ENCODE measurements at regions not wholly inside any gene's neighbourhood (a gene's known extent, or its start where the extent isn't known, plus 50 kb on each side); places are given as distances from the start of the nearest gene placed in this dataset.

- TF ChIP-seq CTCF (IDR thresholded peaks at IDR 0.05; ENCODE audit: insufficient read depth, low read depth, low read length), result no peak
- TF ChIP-seq EZH2 (IDR thresholded peaks at IDR 0.05; ENCODE audit: insufficient read depth, low read length), result no peak
- no peaks in the 10 kb centered on the region for H3K9me3 ChIP-seq (ENCODE audit: insufficient read depth, low read depth, low read length)
- Mint-ChIP-seq H3K9me3 (ENCODE audit: unreplicated experiment) (peaks cover 4% of the 10 kb centered on the region), H3K4me1 (ENCODE audit: low read depth, unreplicated experiment) (no peaks in the 10 kb centered on the region), H3K4me3 (ENCODE audit: unreplicated experiment) (no peak overlapping the region), H3K27ac (ENCODE audit: unreplicated experiment) (no peak overlapping the region), H3K36me3 (ENCODE audit: low read depth, unreplicated experiment) (no peaks in the 10 kb centered on the region), H3K27me3 (ENCODE audit: low read depth, unreplicated experiment) (no peaks in the 10 kb centered on the region)
- H3K9ac ChIP-seq (ENCODE audit: low read length), result no peak overlapping the region
- H3K27me3 ChIP-seq (ENCODE audit: insufficient read depth, low read length), result no peaks in the 10 kb centered on the region
- no peak overlapping the region for H2AFZ ChIP-seq (ENCODE audit: low read depth, low read length)
- no peaks in the 10 kb centered on the region for H3K79me2 ChIP-seq (ENCODE audit: insufficient read depth, low read length)
- H3K36me3 ChIP-seq (ENCODE audit: insufficient read depth, low read length), result no peaks in the 10 kb centered on the region
- no peak overlapping the region for H3K4me2 ChIP-seq (ENCODE audit: low read length)
- H3K4me1 ChIP-seq (ENCODE audit: insufficient read depth, low read length), result no peaks in the 10 kb centered on the region
- H4K20me1 ChIP-seq (ENCODE audit: insufficient read depth, low read length), result no peaks in the 10 kb centered on the region
- no peak overlapping the region for H3K27ac ChIP-seq (ENCODE audit: low read depth, low read length)
- no peak overlapping the region for H3K4me3 ChIP-seq (ENCODE audit: insufficient read depth, low read depth, low read length)
- DNase-seq (ENCODE audit: low read depth), result no peak
- no peak for FAIRE-seq
Observed at GRCh38 chr15:55056500-55056899, 140.2 kb downstream of the RSL24D1 start.

GRCh38 chr15:55044162-55044561 is 152.6 kb downstream of the RSL24D1 start:
- no peaks in the 10 kb centered on the region for H3K36me3 ChIP-seq (ENCODE audit: insufficient read depth, low read length)
- no peak overlapping the region for H3K4me3 Mint-ChIP-seq (ENCODE audit: unreplicated experiment)
- no peaks in the 10 kb centered on the region for H3K36me3 Mint-ChIP-seq (ENCODE audit: low read depth, unreplicated experiment)
- no peak overlapping the region for H2AFZ ChIP-seq (ENCODE audit: low read depth, low read length)
- H3K4me1 Mint-ChIP-seq (ENCODE audit: low read depth, unreplicated experiment), result no peaks in the 10 kb centered on the region
- no peak for FAIRE-seq
- no peak overlapping the region for H3K27ac ChIP-seq (ENCODE audit: low read depth, low read length)
- H3K27me3 ChIP-seq (ENCODE audit: insufficient read depth, low read length), result no peaks in the 10 kb centered on the region
- H3K4me1 ChIP-seq (ENCODE audit: insufficient read depth, low read length), result no peaks in the 10 kb centered on the region
- peaks cover 1% of the 10 kb centered on the region for H3K9me3 Mint-ChIP-seq (ENCODE audit: unreplicated experiment)
- H3K4me3 ChIP-seq (ENCODE audit: insufficient read depth, low read depth, low read length), result no peak overlapping the region
- no peaks in the 10 kb centered on the region for H3K79me2 ChIP-seq (ENCODE audit: insufficient read depth, low read length)
- no peaks in the 10 kb centered on the region for H3K9me3 ChIP-seq (ENCODE audit: insufficient read depth, low read depth, low read length)
- H3K27ac Mint-ChIP-seq (ENCODE audit: unreplicated experiment), result no peak overlapping the region
- DNase-seq (ENCODE audit: low read depth), result no peak
- H3K4me2 ChIP-seq (ENCODE audit: low read length), result no peak overlapping the region
- no peak for TF ChIP-seq CTCF (IDR thresholded peaks at IDR 0.05; ENCODE audit: insufficient read depth, low read depth, low read length)
- TF ChIP-seq EZH2 (IDR thresholded peaks at IDR 0.05; ENCODE audit: insufficient read depth, low read length), result no peak
- H3K27me3 Mint-ChIP-seq (ENCODE audit: low read depth, unreplicated experiment), result no peaks in the 10 kb centered on the region
- H3K9ac ChIP-seq (ENCODE audit: low read length), result no peak overlapping the region
- H4K20me1 ChIP-seq (ENCODE audit: insufficient read depth, low read length), result no peaks in the 10 kb centered on the region

- Histone ChIP-seq H2AFZ (ENCODE audit: low read depth, low read length) (no peak overlapping the region), H3K27me3 (ENCODE audit: insufficient read depth, low read length) (no peaks in the 10 kb centered on the region), H3K4me1 (ENCODE audit: insufficient read depth, low read length) (no peaks in the 10 kb centered on the region), H3K9ac (ENCODE audit: low read length) (no peak overlapping the region), H3K4me3 (ENCODE audit: insufficient read depth, low read depth, low read length) (no peak overlapping the region), H3K36me3 (ENCODE audit: insufficient read depth, low read length) (no peaks in the 10 kb centered on the region), H4K20me1 (ENCODE audit: insufficient read depth, low read length) (no peaks in the 10 kb centered on the region), H3K79me2 (ENCODE audit: insufficient read depth, low read length) (no peaks in the 10 kb centered on the region), H3K9me3 (ENCODE audit: insufficient read depth, low read depth, low read length) (peaks cover 3% of the 10 kb centered on the region), H3K4me2 (ENCODE audit: low read length) (no peak overlapping the region), H3K27ac (ENCODE audit: low read depth, low read length) (no peak overlapping the region)
- DNase-seq (ENCODE audit: low read depth), result no peak
- H3K27me3 Mint-ChIP-seq (ENCODE audit: low read depth, unreplicated experiment), result no peaks in the 10 kb centered on the region
- H3K4me3 Mint-ChIP-seq (ENCODE audit: unreplicated experiment), result no peak overlapping the region
- no peak for FAIRE-seq
- H3K36me3 Mint-ChIP-seq (ENCODE audit: low read depth, unreplicated experiment), result no peaks in the 10 kb centered on the region
- no peaks in the 10 kb centered on the region for H3K4me1 Mint-ChIP-seq (ENCODE audit: low read depth, unreplicated experiment)
- no peaks in the 10 kb centered on the region for H3K9me3 Mint-ChIP-seq (ENCODE audit: unreplicated experiment)
- no peak for TF ChIP-seq EZH2 (IDR thresholded peaks at IDR 0.05; ENCODE audit: insufficient read depth, low read length)
- TF ChIP-seq CTCF (IDR thresholded peaks at IDR 0.05; ENCODE audit: insufficient read depth, low read depth, low read length), result no peak
- H3K27ac Mint-ChIP-seq (ENCODE audit: unreplicated experiment), result no peak overlapping the region
Observed at GRCh38 chr15:55037071-55037470, 159.7 kb downstream of the RSL24D1 start.
